ENCODE measurements at regions not wholly inside any gene's neighbourhood (a gene's known extent, or its start where the extent isn't known, plus 50 kb on each side); places are given as distances from the start of the nearest gene placed in this dataset.

- Mint-ChIP-seq H3K4me1 (ENCODE audit: unreplicated experiment) (peaks cover 9% of the 10 kb centered on the region), H3K36me3 (ENCODE audit: low read depth, unreplicated experiment) (no peaks in the 10 kb centered on the region), H3K27ac (ENCODE audit: unreplicated experiment) (no peak overlapping the region), H3K27me3 (ENCODE audit: unreplicated experiment) (peaks cover 4% of the 10 kb centered on the region), H3K4me3 (ENCODE audit: unreplicated experiment) (no peak overlapping the region), H3K9me3 (ENCODE audit: unreplicated experiment) (no peaks in the 10 kb centered on the region)
- TF ChIP-seq CTCF (IDR thresholded peaks at IDR 0.05; ENCODE audit: unreplicated experiment): no peak
- no peak for DNase-seq (ENCODE audit: low spot score)
Measured at GRCh38 chr1:55309053-55309452, 93.9 kb upstream of the USP24 start.

GRCh38 chr1:55305735-55306134 lies 90.6 kb upstream of the USP24 start:
- H3K4me1 Mint-ChIP-seq (ENCODE audit: unreplicated experiment): peaks cover 9% of the 10 kb centered on the region
- no peak overlapping the region for H3K4me3 Mint-ChIP-seq (ENCODE audit: unreplicated experiment)
- no peak for DNase-seq (ENCODE audit: low spot score)
- peaks cover 4% of the 10 kb centered on the region for H3K27me3 Mint-ChIP-seq (ENCODE audit: unreplicated experiment)
- no peak for TF ChIP-seq CTCF (IDR thresholded peaks at IDR 0.05; ENCODE audit: unreplicated experiment)
- no peaks in the 10 kb centered on the region for H3K36me3 Mint-ChIP-seq (ENCODE audit: low read depth, unreplicated experiment)
- no peak overlapping the region for H3K27ac Mint-ChIP-seq (ENCODE audit: unreplicated experiment)
- H3K9me3 Mint-ChIP-seq (ENCODE audit: unreplicated experiment): no peaks in the 10 kb centered on the region

- DNase-seq (ENCODE audit: low spot score): no peak
- no peaks in the 10 kb centered on the region for H3K9me3 Mint-ChIP-seq (ENCODE audit: unreplicated experiment)
Measured at GRCh38 chr1:55304229-55304740, 89.1 kb upstream of the USP24 start.

GRCh38 chr1:55302972-55303371 lies 87.8 kb upstream of the USP24 start:
- peaks cover 9% of the 10 kb centered on the region for H3K4me1 Mint-ChIP-seq (ENCODE audit: unreplicated experiment)
- DNase-seq (ENCODE audit: low spot score): no peak
- H3K9me3 Mint-ChIP-seq (ENCODE audit: unreplicated experiment): no peaks in the 10 kb centered on the region
- no peak overlapping the region for H3K27ac Mint-ChIP-seq (ENCODE audit: unreplicated experiment)
- no peaks in the 10 kb centered on the region for H3K27me3 Mint-ChIP-seq (ENCODE audit: unreplicated experiment)
- TF ChIP-seq CTCF (IDR thresholded peaks at IDR 0.05; ENCODE audit: unreplicated experiment): no peak
- H3K36me3 Mint-ChIP-seq (ENCODE audit: low read depth, unreplicated experiment): no peaks in the 10 kb centered on the region
- H3K4me3 Mint-ChIP-seq (ENCODE audit: unreplicated experiment): no peak overlapping the region

More at GRCh38 chr1:55304229-55304740, 89.1 kb upstream of the USP24 start:
- Mint-ChIP-seq H3K36me3 (ENCODE audit: low read depth, unreplicated experiment) (no peaks in the 10 kb centered on the region), H3K4me3 (ENCODE audit: unreplicated experiment) (no peak overlapping the region), H3K27ac (ENCODE audit: unreplicated experiment) (no peak overlapping the region), H3K27me3 (ENCODE audit: unreplicated experiment) (peaks cover 4% of the 10 kb centered on the region), H3K4me1 (ENCODE audit: unreplicated experiment) (peaks cover 9% of the 10 kb centered on the region)
- TF ChIP-seq CTCF (IDR thresholded peaks at IDR 0.05; ENCODE audit: unreplicated experiment): no peak

GRCh38 chr1:55301912-55302311 lies 86.7 kb upstream of the USP24 start:
- H3K4me3 Mint-ChIP-seq (ENCODE audit: unreplicated experiment): no peak overlapping the region

More at GRCh38 chr1:55301912-55302311, 86.7 kb upstream of the USP24 start:
- TF ChIP-seq CTCF (IDR thresholded peaks at IDR 0.05; ENCODE audit: unreplicated experiment): no peak
- Mint-ChIP-seq H3K27me3 (ENCODE audit: unreplicated experiment) (no peaks in the 10 kb centered on the region), H3K9me3 (ENCODE audit: unreplicated experiment) (no peaks in the 10 kb centered on the region), H3K4me1 (ENCODE audit: unreplicated experiment) (peaks cover 9% of the 10 kb centered on the region), H3K36me3 (ENCODE audit: low read depth, unreplicated experiment) (no peaks in the 10 kb centered on the region), H3K27ac (ENCODE audit: unreplicated experiment) (no peak overlapping the region)
- DNase-seq (ENCODE audit: low spot score): no peak

Data from endothelial cell (in vitro differentiated cells).